ENCODE measurements at regions not wholly inside any gene's neighbourhood (a gene's known extent, or its start where the extent isn't known, plus 50 kb on each side); places are given as distances from the start of the nearest gene placed in this dataset.

DNA sequence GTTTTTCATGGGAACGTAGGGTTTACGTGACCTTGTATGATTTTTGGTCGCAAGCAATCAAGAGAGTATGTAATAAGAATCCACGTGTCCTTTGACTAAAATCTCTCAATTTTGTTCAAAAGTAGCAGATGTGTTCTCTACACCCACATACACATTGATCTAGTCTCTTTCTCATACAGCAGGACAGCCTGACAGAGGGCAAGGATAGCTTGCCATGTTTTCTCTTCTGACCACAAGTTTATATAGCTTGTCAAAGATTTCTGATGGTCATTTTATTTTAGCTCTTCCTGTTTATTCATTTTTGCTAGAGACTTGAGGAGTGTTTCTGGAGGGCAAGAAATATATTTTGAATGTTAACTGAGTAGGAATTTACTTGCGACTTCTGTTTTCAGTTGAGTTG is 570.2 kb upstream of the ALCAM start:
- TF ChIP-seq, protein P1, sequence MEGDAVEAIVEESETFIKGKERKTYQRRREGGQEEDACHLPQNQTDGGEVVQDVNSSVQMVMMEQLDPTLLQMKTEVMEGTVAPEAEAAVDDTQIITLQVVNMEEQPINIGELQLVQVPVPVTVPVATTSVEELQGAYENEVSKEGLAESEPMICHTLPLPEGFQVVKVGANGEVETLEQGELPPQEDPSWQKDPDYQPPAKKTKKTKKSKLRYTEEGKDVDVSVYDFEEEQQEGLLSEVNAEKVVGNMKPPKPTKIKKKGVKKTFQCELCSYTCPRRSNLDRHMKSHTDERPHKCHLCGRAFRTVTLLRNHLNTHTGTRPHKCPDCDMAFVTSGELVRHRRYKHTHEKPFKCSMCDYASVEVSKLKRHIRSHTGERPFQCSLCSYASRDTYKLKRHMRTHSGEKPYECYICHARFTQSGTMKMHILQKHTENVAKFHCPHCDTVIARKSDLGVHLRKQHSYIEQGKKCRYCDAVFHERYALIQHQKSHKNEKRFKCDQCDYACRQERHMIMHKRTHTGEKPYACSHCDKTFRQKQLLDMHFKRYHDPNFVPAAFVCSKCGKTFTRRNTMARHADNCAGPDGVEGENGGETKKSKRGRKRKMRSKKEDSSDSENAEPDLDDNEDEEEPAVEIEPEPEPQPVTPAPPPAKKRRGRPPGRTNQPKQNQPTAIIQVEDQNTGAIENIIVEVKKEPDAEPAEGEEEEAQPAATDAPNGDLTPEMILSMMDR (IDR thresholded peaks at IDR 0.05; ENCODE audit: poor library complexity): no peak
- TF ChIP-seq EZH2 (IDR thresholded peaks at IDR 0.05; ENCODE audit: borderline replicate concordance): no peak
- no peak for TF ChIP-seq EZH2phosphoT487 (IDR thresholded peaks at IDR 0.05; ENCODE audit: low read depth, severe bottlenecking, unreplicated experiment)
